LNCaP clone FGC (cell line): ENCODE measurements at regions not wholly inside any gene's neighbourhood (a gene's known extent, or its start where the extent isn't known, plus 50 kb on each side); places are given as distances from the start of the nearest gene placed in this dataset.
"Not testable (repeated sequence)": the region's sequence is repeated elsewhere in the genome, so short reads cannot be mapped to it uniquely, and the experiment has no call there.

Source experiments
- DNase-seq: peaks from one replicate; pipeline ENCODE4 v3.0.0-alpha.2; 2011; ENCODE audit warnings: low read depth
- H3K4me3 ChIP-seq: 2 replicates; pipeline ENCODE4 v1.5.1; 2011; ENCODE audit warnings: mild to moderate bottlenecking, low read depth, low read length, control low read depth
- TF ChIP-seq, protein P1 (sequence below): IDR thresholded peaks from 2 replicates; pipeline ENCODE4 v1.5.1; 2012; ENCODE audit warnings: mild to moderate bottlenecking; ENCODE audit not compliant: control insufficient read depth, insufficient read depth; ENCODE audit errors: extremely low read depth

DNA sequence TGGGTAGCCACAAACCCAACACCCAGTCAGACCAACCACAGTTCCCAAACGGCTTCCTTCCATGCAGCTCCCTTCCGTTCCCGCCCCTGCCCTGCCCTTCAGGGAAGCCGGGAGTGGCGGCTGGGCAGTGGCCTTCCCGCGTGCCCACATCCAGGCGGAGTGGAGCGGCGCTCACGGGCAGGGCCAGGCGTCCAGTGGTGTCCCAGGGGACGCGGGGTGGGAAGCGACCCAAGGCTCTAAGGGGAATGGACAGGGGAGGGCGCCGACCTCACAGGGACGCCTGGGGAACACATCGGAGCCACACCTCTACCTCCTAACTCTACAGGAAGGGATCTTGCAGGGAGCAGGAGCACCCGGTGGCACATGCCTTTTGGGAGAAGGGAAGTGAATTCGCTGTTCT lies 225.9 kb upstream of the MGAT5 start:
- no peak for DNase-seq
- TF ChIP-seq, protein P1, sequence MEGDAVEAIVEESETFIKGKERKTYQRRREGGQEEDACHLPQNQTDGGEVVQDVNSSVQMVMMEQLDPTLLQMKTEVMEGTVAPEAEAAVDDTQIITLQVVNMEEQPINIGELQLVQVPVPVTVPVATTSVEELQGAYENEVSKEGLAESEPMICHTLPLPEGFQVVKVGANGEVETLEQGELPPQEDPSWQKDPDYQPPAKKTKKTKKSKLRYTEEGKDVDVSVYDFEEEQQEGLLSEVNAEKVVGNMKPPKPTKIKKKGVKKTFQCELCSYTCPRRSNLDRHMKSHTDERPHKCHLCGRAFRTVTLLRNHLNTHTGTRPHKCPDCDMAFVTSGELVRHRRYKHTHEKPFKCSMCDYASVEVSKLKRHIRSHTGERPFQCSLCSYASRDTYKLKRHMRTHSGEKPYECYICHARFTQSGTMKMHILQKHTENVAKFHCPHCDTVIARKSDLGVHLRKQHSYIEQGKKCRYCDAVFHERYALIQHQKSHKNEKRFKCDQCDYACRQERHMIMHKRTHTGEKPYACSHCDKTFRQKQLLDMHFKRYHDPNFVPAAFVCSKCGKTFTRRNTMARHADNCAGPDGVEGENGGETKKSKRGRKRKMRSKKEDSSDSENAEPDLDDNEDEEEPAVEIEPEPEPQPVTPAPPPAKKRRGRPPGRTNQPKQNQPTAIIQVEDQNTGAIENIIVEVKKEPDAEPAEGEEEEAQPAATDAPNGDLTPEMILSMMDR: no peak
- no peak overlapping the region for H3K4me3 ChIP-seq

DNA sequence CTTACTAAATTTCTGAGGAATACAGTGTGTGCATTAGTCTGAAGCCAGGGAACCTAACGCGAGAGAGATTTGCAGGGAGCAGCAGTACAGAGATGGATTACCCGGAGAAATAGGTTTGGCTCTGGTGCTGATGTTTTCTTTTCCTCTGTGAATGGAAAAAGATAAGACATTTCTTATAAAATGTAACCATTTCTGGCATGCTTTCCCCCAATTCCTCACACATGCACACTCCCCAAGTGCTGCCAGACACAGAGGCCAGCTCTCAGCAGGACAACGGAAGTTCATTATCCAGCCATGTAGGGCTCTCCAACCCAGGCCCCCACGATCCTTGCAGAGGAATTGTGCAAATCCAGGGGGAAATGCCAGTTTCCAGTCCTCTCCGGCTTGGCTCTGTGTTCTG lies 224.5 kb upstream of the MGAT5 start:
- TF ChIP-seq, protein P1: no peak
- H3K4me3 ChIP-seq: no peak overlapping the region
- no peak for DNase-seq

- H3K4me3 ChIP-seq: no peak overlapping the region
- TF ChIP-seq, protein P1: no peak
- no peak for DNase-seq
Measured at GRCh38 chr2:134031539-134031938, 222.3 kb upstream of the MGAT5 start.

GRCh38 chr2:134035605-134036370 lies 218.1 kb upstream of the MGAT5 start:
- DNase-seq: no peak
- TF ChIP-seq, protein P1: no peak
- H3K4me3 ChIP-seq: no peak overlapping the region

GRCh38 chr2:134039912-134040581 lies 213.8 kb upstream of the MGAT5 start:
- DNase-seq: no peak
- TF ChIP-seq, protein P1: no peak
- H3K4me3 ChIP-seq: no peak overlapping the region

DNA sequence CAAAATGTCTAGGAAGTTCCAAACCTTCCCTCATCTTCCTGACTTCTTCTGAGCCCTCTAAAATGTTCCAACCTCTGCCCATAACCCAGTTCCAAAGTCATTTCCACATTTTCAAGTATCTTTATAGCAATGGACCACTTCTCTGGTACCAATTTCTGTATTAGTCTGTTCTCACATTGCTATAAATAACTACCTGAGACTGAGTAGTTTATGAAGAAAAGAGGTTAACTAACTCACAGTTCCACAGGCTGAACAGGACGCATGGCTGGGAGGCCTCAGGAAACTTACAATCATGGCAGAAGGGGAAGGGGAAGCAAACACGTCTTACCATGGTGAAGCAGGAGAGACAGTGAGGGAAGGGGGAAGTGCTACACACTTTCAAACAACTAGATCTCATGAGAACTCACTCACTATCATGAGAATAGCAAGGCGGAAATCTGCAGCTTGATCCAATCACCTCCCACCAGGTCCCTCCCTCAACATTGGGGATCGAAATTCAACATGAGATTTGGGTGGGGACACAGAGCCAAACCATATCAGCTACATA lies 213.2 kb upstream of the MGAT5 start:
- H3K4me3 ChIP-seq, DNase-seq: not testable (repeated sequence)

DNA sequence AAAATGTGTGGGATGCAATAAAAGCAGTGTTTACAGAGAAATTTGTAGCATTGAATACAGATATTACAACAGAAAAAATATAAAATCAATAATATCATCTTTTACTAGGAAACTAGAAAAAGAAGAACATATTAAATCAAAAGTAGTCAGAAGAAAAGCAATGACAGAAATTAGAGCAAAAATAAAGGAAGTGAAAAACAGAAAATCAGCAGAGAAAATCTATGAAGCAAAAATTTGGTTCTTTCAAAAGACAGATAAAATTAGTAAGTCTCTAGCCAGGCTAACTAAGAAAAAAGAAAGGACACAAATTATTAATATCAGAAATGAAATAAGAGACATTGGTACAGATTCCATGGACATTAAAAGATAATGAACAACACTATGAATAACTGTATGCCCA lies 212.0 kb upstream of the MGAT5 start:
- TF ChIP-seq, protein P1: no peak
- H3K4me3 ChIP-seq: no peak overlapping the region
- DNase-seq: no peak

GRCh38 chr2:134043028-134043427 lies 210.8 kb upstream of the MGAT5 start:
- not testable (repeated sequence) for DNase-seq, H3K4me3 ChIP-seq
